Effector memory CD8-positive, alpha-beta T cell (primary cell): ENCODE measurements at regions not wholly inside any gene's neighbourhood (a gene's known extent, or its start where the extent isn't known, plus 50 kb on each side); places are given as distances from the start of the nearest gene placed in this dataset.
"Not testable (repeated sequence)": the region's sequence is repeated elsewhere in the genome, so short reads cannot be mapped to it uniquely, and the experiment has no call there.

Source experiments
- ATAC-seq: fragments of 150-1000 bp; cut with Tn5 transposase; replicated peaks from 2 replicates; pipeline ENCODE4 v1.10.0; 2021; ENCODE audit warnings: mild to moderate bottlenecking, moderate library complexity
- DNase-seq, 3 experiments: peaks; one replicate each; pipeline ENCODE4 v3.0.0; 2021
- H3K27ac Mint-ChIP-seq, 2 donors: one replicate each; pipeline ENCODE4 v1.8.0; 2022; ENCODE audit warnings: mild to moderate bottlenecking in 2 of 2, mixed read lengths in 2 of 2, moderate library complexity in 2 of 2
- H3K27me3 Mint-ChIP-seq, 2 donors: one replicate each; pipeline ENCODE4 v1.8.0; 2022; ENCODE audit warnings: mixed read lengths in 2 of 2
- H3K36me3 Mint-ChIP-seq: one replicate; pipeline ENCODE4 v1.8.0; 2022; ENCODE audit warnings: mild to moderate bottlenecking, moderate library complexity, mixed read lengths; ENCODE audit not compliant: insufficient read depth
- H3K4me1 Mint-ChIP-seq, 2 donors: one replicate each; pipeline ENCODE4 v1.8.0; 2022; ENCODE audit warnings: low read depth in 2 of 2, mixed read lengths in 2 of 2
- H3K4me3 Mint-ChIP-seq, 2 donors: one replicate each; pipeline ENCODE4 v1.8.0; 2022; ENCODE audit warnings: mild to moderate bottlenecking in 2 of 2, mixed read lengths in 2 of 2, moderate library complexity in 2 of 2
- H3K9me3 Mint-ChIP-seq, 2 donors: one replicate each; pipeline ENCODE4 v1.8.0; 2022; ENCODE audit warnings: mixed read lengths in 2 of 2

- ATAC-seq = no peak
- H3K9me3 Mint-ChIP-seq = no peaks in the 10 kb centered on the region
- peaks cover 0 to 22% of the 10 kb centered on the region in 2 donors for H3K27me3 Mint-ChIP-seq
Observed at GRCh38 chr17:30588798-30589247, 111.6 kb downstream of the GOSR1 start.

GRCh38 chr17:30586818-30587595 lies 109.8 kb downstream of the GOSR1 start:
- peaks cover 2% of the 10 kb centered on the region for H3K36me3 Mint-ChIP-seq
- H3K27me3 Mint-ChIP-seq = peaks cover 14 to 41% of the 10 kb centered on the region in 2 donors
- ATAC-seq (no peak), DNase-seq (no peak)
- H3K4me1 Mint-ChIP-seq = no peaks in the 10 kb centered on the region
- H3K27ac Mint-ChIP-seq = no peak overlapping the region
- no peaks in the 10 kb centered on the region for H3K9me3 Mint-ChIP-seq
- no peak overlapping the region for H3K4me3 Mint-ChIP-seq

More at GRCh38 chr17:30588798-30589247, 111.6 kb downstream of the GOSR1 start:
- H3K27ac Mint-ChIP-seq = no peak overlapping the region
- H3K4me1 Mint-ChIP-seq = no peaks in the 10 kb centered on the region
- no peak overlapping the region for H3K4me3 Mint-ChIP-seq
- DNase-seq = no peak
- peaks cover 2% of the 10 kb centered on the region for H3K36me3 Mint-ChIP-seq

GRCh38 chr17:30584810-30585209 lies 107.6 kb downstream of the GOSR1 start:
- Mint-ChIP-seq H3K4me1 (no peaks in the 10 kb centered on the region), H3K27me3 (peaks cover 28 to 44% of the 10 kb centered on the region in 2 donors), H3K36me3 (peaks cover 2% of the 10 kb centered on the region), H3K4me3 (no peak overlapping the region), H3K9me3 (no peaks in the 10 kb centered on the region), H3K27ac (peak overlapping the region in 1 of 2 donors; percentile 3)
- DNase-seq (no peak), ATAC-seq (no peak)

GRCh38 chr17:30580916-30581315 lies 103.7 kb downstream of the GOSR1 start:
- Mint-ChIP-seq H3K4me1 (no peaks in the 10 kb centered on the region), H3K9me3 (no peaks in the 10 kb centered on the region), H3K27me3 (peaks cover 39 to 49% of the 10 kb centered on the region in 2 donors), H3K4me3 (no peak overlapping the region), H3K36me3 (no peaks in the 10 kb centered on the region), H3K27ac (no peak overlapping the region)
- ATAC-seq = no peak
- DNase-seq = no peak

GRCh38 chr17:30579610-30580315 lies 102.6 kb downstream of the GOSR1 start:
- Mint-ChIP-seq H3K36me3 (no peaks in the 10 kb centered on the region), H3K4me1 (no peaks in the 10 kb centered on the region), H3K27ac (no peak overlapping the region), H3K9me3 (no peaks in the 10 kb centered on the region), H3K27me3 (peaks cover 39 to 50% of the 10 kb centered on the region in 2 donors), H3K4me3 (no peak overlapping the region)
- ATAC-seq (no peak), DNase-seq (no peak)

GRCh38 chr17:30578015-30578717 lies 101.0 kb downstream of the GOSR1 start:
- not testable (repeated sequence) for ATAC-seq, H3K27ac Mint-ChIP-seq, H3K9me3 Mint-ChIP-seq, DNase-seq, H3K4me1 Mint-ChIP-seq, H3K36me3 Mint-ChIP-seq, H3K4me3 Mint-ChIP-seq
- H3K27me3 Mint-ChIP-seq = peaks cover 38 to 50% of the 10 kb centered on the region in 2 donors
